GM23338 (cell line): ENCODE measurements at regions not wholly inside any gene's neighbourhood (a gene's known extent, or its start where the extent isn't known, plus 50 kb on each side); places are given as distances from the start of the nearest gene placed in this dataset.

Experiments
- CREB1 ChIP-seq: fragments of 250-450 bp; sonication (Bioruptor Pico); IDR thresholded peaks from 2 replicates; pipeline ENCODE4 v1.5.0; 2020; ENCODE audit warnings: low read depth, mild to moderate bottlenecking, moderate library complexity
- CTCF ChIP-seq, 2 experiments: fragments of 200-600 bp in 1 of 2; sonication (generic) in 1 of 2; conservative IDR thresholded peaks; 2 replicates each; pipeline versions ENCODE4 v1.5.1 to v1.6.1; 2016 to 2017; ENCODE audit warnings: antibody characterized with exemption in 2 of 2, low read depth in 2 of 2, mild to moderate bottlenecking in 2 of 2, moderate library complexity in 1 of 2
- EZH2 ChIP-seq: fragments of 200-600 bp; sonication (generic); IDR thresholded peaks from one replicate; pipeline ENCODE4 v1.8.0; 2017; ENCODE audit warnings: antibody characterized with exemption, mild to moderate bottlenecking, low read depth; ENCODE audit not compliant: unreplicated experiment
- EZH2phosphoT487 ChIP-seq: fragments of 200-600 bp; sonication (generic); IDR thresholded peaks from one replicate; pipeline ENCODE4 v1.8.1; 2018; ENCODE audit warnings: antibody characterized with exemption; ENCODE audit not compliant: unreplicated experiment
- POLR2AphosphoS5 ChIP-seq: IDR thresholded peaks from 2 replicates; pipeline ENCODE4 v1.6.1; 2016; ENCODE audit warnings: antibody characterized with exemption, low read depth
- REST ChIP-seq: IDR thresholded peaks from one replicate; pipeline ENCODE4 v1.6.1; 2018; ENCODE audit warnings: antibody characterized with exemption; ENCODE audit not compliant: unreplicated experiment

- TF ChIP-seq CTCF (conservative IDR thresholded peaks at IDR 0.05; ENCODE audit: low read depth in 2 of 2) (no peak), CREB1 (no peak), POLR2AphosphoS5 (no peak), EZH2 (no peak), EZH2phosphoT487 (no peak), REST (no peak)
Observed at GRCh38 chr10:33454554-33454953, 120.1 kb upstream of the NRP1 start.
